RWPE1 (cell line): ENCODE measurements at regions not wholly inside any gene's neighbourhood (a gene's known extent, or its start where the extent isn't known, plus 50 kb on each side); places are given as distances from the start of the nearest gene placed in this dataset.

Source experiments
- CTCF ChIA-PET: fragments of 350-600 bp; sonication (Branson Sonifier 250); formaldehyde crosslinking; extraction: SDS; loops from one replicate; lab custom pipeline; 2021; lab: Yijun Ruan, JAX
- POLR2A ChIA-PET: fragments of 400-600 bp; formaldehyde crosslinking; extraction: SDS; loops from one replicate; lab custom pipeline; 2020; ENCODE audit warnings: antibody characterized with exemption; ENCODE audit not compliant: low non-redundant PET; lab: Yijun Ruan, JAX
- DNase-seq: peaks from one replicate; pipeline ENCODE4 v3.0.0; 2012; ENCODE audit warnings: low spot score
- H3K27ac ChIP-seq: fragments of 450-650 bp; 2 replicates; pipeline ENCODE4 v1.5.1; 2017
- CTCF ChIP-seq: fragments of 450-650 bp; conservative IDR thresholded peaks from 2 replicates; pipeline ENCODE4 v1.5.1; 2017; ENCODE audit warnings: low read depth, mild to moderate bottlenecking

- DNase-seq: peak; percentile 33
- ChIA-PET POLR2A (no interaction called here), CTCF (interaction anchor here (0.6 to 1.3 kb wide), 5 partner anchors 13 to 495 kb away, joined by 3 to 5 read pairs (median 3); no protein-coding TSS in a partner anchor)
- peak; percentile 39 for TF ChIP-seq CTCF
- H3K27ac ChIP-seq: no peak overlapping the region
These were observed 66.6 kb upstream of the IGF1R start for GRCh38 chr15:98581715-98582114.

- no peak for DNase-seq
- POLR2A ChIA-PET: no interaction called here
- TF ChIP-seq CTCF: no peak
- CTCF ChIA-PET: interaction anchor here (0.6 to 0.7 kb wide), 2 partner anchors 155 to 161 kb away, joined by 3 read pairs; no protein-coding TSS in a partner anchor
- no peak overlapping the region for H3K27ac ChIP-seq
These were observed 65.3 kb upstream of the IGF1R start for GRCh38 chr15:98582900-98583554.

DNA sequence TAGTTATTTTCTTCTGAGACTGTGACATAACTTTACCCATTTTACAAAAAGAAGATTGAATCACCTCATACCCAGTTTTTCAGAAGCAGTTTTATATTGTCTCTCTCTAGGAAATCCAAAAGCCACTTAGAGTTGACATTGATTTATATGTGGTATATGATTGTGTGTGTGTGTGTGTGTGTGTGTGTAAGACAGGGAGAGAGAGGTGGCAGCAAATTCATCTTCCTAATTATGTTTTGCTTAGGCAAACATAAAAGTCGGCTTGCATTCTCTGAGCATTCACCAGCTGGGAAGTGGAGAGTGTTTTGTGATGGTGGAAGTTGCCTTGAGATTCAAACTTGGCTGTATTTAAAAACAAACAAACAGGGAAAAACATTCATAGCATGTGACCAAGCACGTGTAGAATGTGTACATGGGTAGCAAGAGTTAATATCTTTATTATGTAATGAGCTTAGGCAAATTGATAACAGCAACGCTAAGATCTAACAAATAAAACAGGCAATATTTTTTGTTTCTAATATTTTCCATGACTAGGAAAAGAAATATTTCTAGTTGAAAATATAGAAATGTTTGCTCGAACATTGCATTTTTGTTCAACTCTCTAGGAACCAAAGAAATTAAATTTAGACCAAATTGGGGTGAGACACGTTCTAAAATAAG is 64.4 kb upstream of the IGF1R start:
- ChIA-PET POLR2A (no interaction called here), CTCF (no interaction called here)
- no peak overlapping the region for H3K27ac ChIP-seq
- no peak for TF ChIP-seq CTCF
- no peak for DNase-seq

DNA sequence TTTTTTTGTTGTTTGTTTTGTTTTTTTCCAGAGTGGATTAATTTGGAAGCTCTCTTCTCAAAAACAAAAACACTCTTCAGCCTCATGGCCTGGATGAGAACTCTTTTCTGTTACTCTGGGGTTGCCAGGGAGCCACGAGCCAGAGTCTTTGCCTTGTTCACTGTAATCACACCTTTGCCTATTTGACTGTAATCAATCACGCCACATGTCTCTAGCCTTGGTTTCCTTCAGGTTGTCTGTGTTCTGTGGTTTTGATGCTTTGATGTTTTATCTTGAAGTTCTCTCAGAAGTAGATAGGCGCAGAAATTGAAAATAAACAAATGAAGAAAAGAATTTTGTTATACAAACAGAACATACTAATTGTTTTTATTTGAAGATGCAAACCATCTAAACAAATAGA is 62.3 kb upstream of the IGF1R start:
- ChIA-PET POLR2A (no interaction called here), CTCF (no interaction called here)
- DNase-seq: no peak
- no peak for TF ChIP-seq CTCF
- no peak overlapping the region for H3K27ac ChIP-seq

GRCh38 chr15:98592136-98592535 is 56.2 kb upstream of the IGF1R start:
- ChIA-PET CTCF (no interaction called here), POLR2A (interaction anchor here (0.6 kb wide), 1 partner anchor 1138 kb away, joined by 3 read pairs; no protein-coding TSS in a partner anchor)
- H3K27ac ChIP-seq: no peak overlapping the region
- no peak for DNase-seq
- no peak for TF ChIP-seq CTCF

- POLR2A ChIA-PET: no interaction called here
- no peak overlapping the region for H3K27ac ChIP-seq
- CTCF ChIA-PET: no interaction called here
- no peak for DNase-seq
- TF ChIP-seq CTCF: no peak
These were observed 52.2 kb upstream of the IGF1R start for GRCh38 chr15:98596131-98596530.
